Ovary (tissue), 7 donors: ENCODE measurements at regions not wholly inside any gene's neighbourhood (a gene's known extent, or its start where the extent isn't known, plus 50 kb on each side); places are given as distances from the start of the nearest gene placed in this dataset.

ENCODE experiments used
- DNase-seq, 5 donors: peaks; one replicate each; pipeline ENCODE4 v3.0.0-alpha.2; 2019 to 2020
- H3K27ac ChIP-seq, 2 donors: fragments of 200-600 bp; one replicate each; pipeline versions ENCODE4 v1.5.1 to v1.8.0; 2019 to 2022
- H3K27me3 ChIP-seq: fragments of 200-600 bp; one replicate; pipeline ENCODE4 v1.8.0; 2022
- H3K36me3 ChIP-seq: fragments of 200-600 bp; sonication (generic); one replicate; pipeline ENCODE4 v1.5.1; 2019
- H3K4me1 ChIP-seq: one replicate; pipeline ENCODE4 v1.8.1; 2013; ENCODE audit warnings: mild to moderate bottlenecking, moderate library complexity; ENCODE audit not compliant: insufficient read depth
- H3K4me3 ChIP-seq: fragments of 200-600 bp; sonication (generic); one replicate; pipeline ENCODE4 v1.5.1; 2017
- H3K9me3 ChIP-seq, 2 donors: fragments of 200-600 bp in 1 of 2; sonication (generic) in 1 of 2; one replicate each; pipeline versions ENCODE4 v1.5.1 to v1.8.1; 2013 to 2019; ENCODE audit warnings: mild to moderate bottlenecking in 1 of 2, moderate library complexity in 1 of 2
- CTCF ChIP-seq, 3 donors: fragments of 450-650 bp in 2 of 3; fragments of 200-600 bp in 1 of 3; IDR thresholded peaks; one replicate each; pipeline versions ENCODE4 v1.5.1 to v1.8.0; 2016 to 2022; ENCODE audit warnings: antibody characterized with exemption in 3 of 3, mild to moderate bottlenecking in 1 of 3
- EP300 ChIP-seq: sonication (generic); formaldehyde crosslinking; IDR thresholded peaks from one replicate; pipeline ENCODE4 v1.6.1; 2017; ENCODE audit warnings: antibody characterized with exemption
- POLR2A ChIP-seq: fragments of 450-650 bp; IDR thresholded peaks from one replicate; pipeline ENCODE4 v1.6.1; 2017; ENCODE audit warnings: antibody characterized with exemption, mild to moderate bottlenecking, moderate library complexity
- WGBS, 3 donors: extraction: QIAGEN DNeasy Blood & Tissue Kit in 1 of 3; methylation state at CpG; one replicate each; pipeline versions ENCODE4 v1.1.5 to v1.1.7; 2013 to 2017; 5-methylcytosine and 5-hydroxymethylcytosine counted together
- intact Hi-C, 4 donors: fragments of 100-400 bp; cut with DNase I; formaldehyde crosslinking; loops; one replicate each; pipeline versions ENCODE4 v1.11.0 to v1.15.1; 2022 to 2023
- donor health status: DM: no; HTN: no; CAD: no; lungs with moderate emphysema.
- donor health status: DM: no; HTN: no; CAD: no.
- donor health status: Bipolar disorder and iron deficiency.
- donor health status: DM: no; HTN: no; CAD: no.
- donor health status: DM: yes; HTN: yes; CAD: no.

GRCh38 chr5:39491210-39491609, 66.4 kb upstream of the DAB2 start:
- H3K36me3 ChIP-seq, result no peaks in the 10 kb centered on the region
- peaks cover 3% of the 10 kb centered on the region for H3K4me1 ChIP-seq
- H3K9me3 ChIP-seq, result no peaks in the 10 kb centered on the region
- no peaks in the 10 kb centered on the region for H3K27me3 ChIP-seq
- no peak overlapping the region for H3K27ac ChIP-seq
- intact Hi-C loops, result no loop called here
- 89 to 92% (median 89%) methylated on average over 1 of the region's 1 CpG for WGBS, 3 donors
- no peak overlapping the region for H3K4me3 ChIP-seq
- no peak for DNase-seq
- TF ChIP-seq EP300, result no peak
- no peak for TF ChIP-seq POLR2A
- no peak for TF ChIP-seq CTCF (IDR thresholded peaks at IDR 0.05)

- Histone ChIP-seq H3K36me3 (no peaks in the 10 kb centered on the region), H3K4me3 (no peak overlapping the region), H3K27me3 (no peaks in the 10 kb centered on the region), H3K4me1 (no peaks in the 10 kb centered on the region), H3K27ac (no peak overlapping the region), H3K9me3 (no peaks in the 10 kb centered on the region)
- 73 to 89% (median 74%) methylated on average over 1 of the region's 1 CpG for WGBS, 3 donors
- TF ChIP-seq EP300, result no peak
- no peak for TF ChIP-seq POLR2A
- TF ChIP-seq CTCF (IDR thresholded peaks at IDR 0.05), result no peak
- intact Hi-C loops, result no loop called here
- DNase-seq, result no peak
Measured at GRCh38 chr5:39489263-39489662, 64.5 kb upstream of the DAB2 start.

- H3K4me1 ChIP-seq, result no peaks in the 10 kb centered on the region
- H3K4me3 ChIP-seq, result no peak overlapping the region
Measured at GRCh38 chr5:39486790-39487189, 62.0 kb upstream of the DAB2 start.

GRCh38 chr5:39486361-39486760, 61.6 kb upstream of the DAB2 start:
- H3K27me3 ChIP-seq, result no peaks in the 10 kb centered on the region
- DNase-seq, result no peak
- H3K27ac ChIP-seq, result no peak overlapping the region
- no peak for TF ChIP-seq CTCF (IDR thresholded peaks at IDR 0.05)
- TF ChIP-seq EP300, result no peak
- no peak for TF ChIP-seq POLR2A
- no peaks in the 10 kb centered on the region for H3K9me3 ChIP-seq
- H3K4me1 ChIP-seq, result no peaks in the 10 kb centered on the region
- intact Hi-C loops, result no loop called here
- 55 to 83% (median 80%) methylated on average over 1 of the region's 1 CpG for WGBS, 3 donors
- H3K4me3 ChIP-seq, result no peak overlapping the region
- no peaks in the 10 kb centered on the region for H3K36me3 ChIP-seq

More at GRCh38 chr5:39486790-39487189, 62.0 kb upstream of the DAB2 start:
- 88 to 97% (median 97%) methylated on average over 2 of the region's 2 CpGs for WGBS, 3 donors
- DNase-seq, result no peak
- Histone ChIP-seq H3K27ac (no peak overlapping the region), H3K27me3 (no peaks in the 10 kb centered on the region), H3K36me3 (no peaks in the 10 kb centered on the region), H3K9me3 (no peaks in the 10 kb centered on the region)
- intact Hi-C loops, result no loop called here
- TF ChIP-seq CTCF (IDR thresholded peaks at IDR 0.05) (no peak), EP300 (no peak), POLR2A (no peak)

- Histone ChIP-seq H3K4me1 (no peaks in the 10 kb centered on the region), H3K9me3 (no peaks in the 10 kb centered on the region), H3K36me3 (no peaks in the 10 kb centered on the region), H3K27ac (no peak overlapping the region), H3K27me3 (no peaks in the 10 kb centered on the region), H3K4me3 (no peak overlapping the region)
- WGBS, 3 donors, result 34 to 45% (median 36%) methylated on average over 2 of the region's 2 CpGs
- no peak for DNase-seq
- TF ChIP-seq POLR2A, result no peak
- no peak for TF ChIP-seq EP300
- TF ChIP-seq CTCF (IDR thresholded peaks at IDR 0.05), result no peak
- intact Hi-C loops, result no loop called here
Measured at GRCh38 chr5:39485079-39485478, 60.3 kb upstream of the DAB2 start.
